Stromal cell of bone marrow (primary cell): ENCODE measurements at regions not wholly inside any gene's neighbourhood (a gene's known extent, or its start where the extent isn't known, plus 50 kb on each side); places are given as distances from the start of the nearest gene placed in this dataset.
"Not testable (repeated sequence)": the region's sequence is repeated elsewhere in the genome, so short reads cannot be mapped to it uniquely, and the experiment has no call there.

Experiments
- DNase-seq: peaks from one replicate; pipeline ENCODE4 v3.0.0-alpha.2; 2012; ENCODE audit warnings: low read depth

DNA sequence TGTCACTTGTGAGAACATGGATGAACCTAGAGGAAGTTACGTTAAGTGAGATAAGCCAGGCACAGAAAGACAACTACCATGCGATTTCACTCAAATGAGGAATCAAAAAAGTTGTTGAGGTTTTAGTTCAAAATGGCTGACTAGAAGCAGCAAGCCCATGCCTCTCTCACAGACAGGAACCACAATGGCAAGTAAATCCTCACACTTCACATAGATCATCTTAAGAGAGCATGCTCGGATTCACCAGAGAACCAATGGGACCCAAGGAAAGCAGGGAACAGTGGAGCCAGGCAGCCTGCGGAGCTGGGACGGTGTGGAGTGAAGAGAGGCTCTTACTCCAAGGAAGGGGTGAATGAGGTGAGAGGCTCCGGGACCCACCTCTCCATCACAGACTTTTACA lies 581.0 kb downstream of the UQCRFS1 start:
- DNase-seq, result no peak

DNA sequence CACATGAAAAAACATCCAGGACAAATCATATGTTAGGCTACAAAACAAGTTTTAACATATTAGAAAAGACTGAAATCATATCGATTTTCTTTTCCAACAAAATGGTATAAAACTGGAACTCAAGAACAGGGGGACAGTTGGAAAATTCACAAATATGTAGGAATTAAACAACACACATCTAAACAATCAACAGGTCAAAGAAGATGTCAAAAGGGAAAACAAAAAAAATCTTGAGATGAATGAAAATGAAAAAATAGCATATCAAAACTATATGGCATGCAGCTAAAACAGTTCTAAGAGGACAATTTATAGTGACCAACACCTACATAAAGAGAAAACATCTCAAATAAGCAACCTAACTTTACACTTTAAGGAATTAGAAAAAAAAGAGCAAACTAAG lies 585.3 kb downstream of the UQCRFS1 start:
- DNase-seq, result no peak

DNA sequence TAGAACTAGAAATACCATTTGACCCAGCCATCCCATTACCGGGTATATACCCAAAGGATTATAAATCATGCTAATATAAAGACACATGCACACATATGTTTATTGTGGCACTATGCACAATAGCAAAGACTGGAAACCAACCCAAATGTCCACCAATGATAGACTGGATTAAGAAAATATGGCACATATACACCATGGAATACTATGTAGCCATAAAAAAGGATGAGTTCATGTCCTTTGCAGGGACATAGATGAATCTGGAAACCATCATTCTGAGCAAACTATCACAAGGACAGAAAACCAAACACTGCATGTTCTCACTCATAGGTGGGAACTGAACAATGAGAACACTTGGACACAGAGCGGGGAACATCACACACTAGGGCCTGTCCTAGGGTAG lies 586.5 kb downstream of the UQCRFS1 start:
- DNase-seq, result not testable (repeated sequence)

DNA sequence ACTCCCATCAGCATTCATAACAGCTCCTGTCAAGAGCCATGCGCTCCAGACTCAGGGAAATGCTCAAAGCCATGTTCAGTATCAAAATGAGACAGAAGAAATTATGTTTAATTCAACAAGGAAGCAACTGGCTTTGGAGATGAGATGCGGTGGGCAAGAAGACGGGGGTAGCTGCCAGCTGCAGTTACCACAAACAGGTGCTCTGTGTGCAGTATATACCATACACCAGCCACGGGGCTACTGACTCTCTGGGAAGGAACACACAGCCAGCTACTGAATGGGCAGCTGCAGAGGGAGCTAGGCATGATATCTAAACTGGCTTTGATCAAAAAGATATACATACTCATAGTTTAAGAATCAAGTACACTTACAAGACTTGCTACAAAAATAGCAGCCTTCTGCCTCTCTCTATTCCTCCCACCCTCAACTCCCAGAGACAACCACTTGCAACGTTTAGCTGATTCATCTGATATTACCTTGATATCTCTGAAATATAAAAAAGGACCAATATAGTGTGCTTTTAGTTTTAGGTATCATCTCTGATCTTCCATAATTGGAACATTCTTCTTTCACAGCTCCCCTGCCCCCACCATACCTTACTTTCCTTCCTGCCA lies 593.0 kb downstream of the UQCRFS1 start:
- no peak for DNase-seq

DNA sequence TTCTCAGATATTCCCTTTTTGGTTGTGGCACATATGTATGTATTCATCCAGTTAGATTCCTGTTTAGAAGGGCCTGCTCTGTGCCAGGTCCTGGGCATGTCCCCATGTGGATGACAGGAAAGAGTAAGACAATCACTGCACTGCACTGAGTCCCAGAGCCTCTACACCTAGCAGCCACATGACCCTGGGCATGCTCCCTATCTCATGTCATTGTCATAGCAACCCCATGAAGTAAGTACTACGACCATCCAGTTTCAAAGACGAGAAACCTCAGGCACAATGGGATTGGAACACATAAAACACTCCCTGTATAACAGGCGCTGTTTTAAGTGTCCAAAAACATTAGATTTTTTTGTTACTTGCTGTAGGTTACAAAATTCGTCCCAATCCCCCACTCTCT lies 594.4 kb downstream of the UQCRFS1 start:
- DNase-seq, result no peak

DNA sequence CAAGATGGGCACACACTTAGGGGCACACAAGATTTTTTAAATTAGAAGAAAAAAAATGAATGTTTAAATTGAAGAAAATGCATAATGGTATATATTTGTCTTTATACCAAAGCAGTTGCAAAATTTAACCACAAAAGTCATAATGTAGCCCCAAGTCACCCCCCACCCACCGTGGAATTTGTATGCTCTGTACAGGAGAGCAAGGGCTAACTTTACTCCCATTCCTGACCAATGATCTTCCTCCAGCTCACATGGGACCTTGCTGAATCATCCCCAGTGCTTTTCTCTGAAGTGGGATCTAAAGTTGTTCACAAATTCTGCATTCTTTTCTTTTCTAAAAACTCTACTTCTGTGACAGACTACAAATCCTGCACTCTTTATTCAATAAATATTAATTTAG lies 597.0 kb downstream of the UQCRFS1 start:
- no peak for DNase-seq

DNA sequence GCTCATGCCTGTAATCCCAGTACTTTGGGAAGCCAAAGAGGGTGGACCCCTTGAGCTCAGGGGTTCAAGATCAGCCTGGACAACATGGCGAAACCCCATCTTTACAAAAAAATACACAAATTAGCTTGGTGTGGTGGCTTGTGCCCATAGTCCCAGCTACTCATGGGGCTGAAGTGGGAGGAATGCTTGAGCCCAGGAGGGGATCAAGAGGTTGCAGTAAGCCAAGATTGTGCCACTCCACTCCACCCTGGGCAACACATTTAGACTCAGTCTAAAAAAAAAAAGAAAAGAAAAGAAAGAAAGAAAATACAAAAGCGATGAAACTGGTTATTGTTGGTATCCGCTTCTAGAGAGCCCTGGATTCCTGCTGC lies 597.4 kb downstream of the UQCRFS1 start:
- DNase-seq, result no peak

DNA sequence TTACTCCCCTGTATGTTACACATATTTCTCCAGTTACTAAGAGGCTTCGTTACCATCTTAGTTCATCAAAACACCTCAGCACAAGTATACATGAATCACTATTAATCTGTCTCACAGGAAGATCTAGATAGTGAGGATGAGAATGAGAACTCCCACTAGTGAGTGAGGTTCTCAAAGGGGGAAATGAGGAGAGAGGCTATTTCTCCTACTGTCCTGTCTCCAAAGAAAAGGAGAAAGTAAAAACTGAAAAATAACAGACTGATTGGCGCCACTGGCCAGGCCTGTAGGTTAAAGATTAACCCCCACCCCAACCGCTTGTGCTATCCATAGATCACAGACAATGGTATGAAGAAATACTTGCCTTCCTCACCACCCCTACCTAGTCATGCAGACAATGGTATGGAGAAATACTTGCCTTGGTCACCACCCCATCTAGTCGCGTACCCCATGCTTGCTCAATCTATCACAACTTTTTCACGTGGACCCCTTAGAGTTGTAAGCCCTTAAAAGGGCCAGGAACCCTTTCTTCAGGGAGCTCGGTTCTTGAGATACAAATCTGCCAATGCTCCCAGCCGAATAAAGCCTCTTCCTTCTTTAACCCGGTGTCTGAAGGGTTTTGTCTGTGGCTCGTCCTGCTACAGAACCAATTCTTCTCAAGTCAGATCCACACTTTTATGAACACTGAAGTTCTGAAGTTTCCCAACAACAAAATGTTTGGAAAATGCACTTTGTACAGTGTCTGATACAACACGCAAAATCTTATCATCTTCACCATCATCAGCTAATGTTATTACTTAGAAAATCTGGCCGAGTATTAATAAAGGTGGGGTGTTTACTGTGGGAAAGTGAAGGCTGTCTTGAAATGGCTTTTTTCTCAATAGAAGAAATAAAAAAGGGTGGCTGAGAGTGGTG lies 598.1 kb downstream of the UQCRFS1 start:
- no peak for DNase-seq

DNA sequence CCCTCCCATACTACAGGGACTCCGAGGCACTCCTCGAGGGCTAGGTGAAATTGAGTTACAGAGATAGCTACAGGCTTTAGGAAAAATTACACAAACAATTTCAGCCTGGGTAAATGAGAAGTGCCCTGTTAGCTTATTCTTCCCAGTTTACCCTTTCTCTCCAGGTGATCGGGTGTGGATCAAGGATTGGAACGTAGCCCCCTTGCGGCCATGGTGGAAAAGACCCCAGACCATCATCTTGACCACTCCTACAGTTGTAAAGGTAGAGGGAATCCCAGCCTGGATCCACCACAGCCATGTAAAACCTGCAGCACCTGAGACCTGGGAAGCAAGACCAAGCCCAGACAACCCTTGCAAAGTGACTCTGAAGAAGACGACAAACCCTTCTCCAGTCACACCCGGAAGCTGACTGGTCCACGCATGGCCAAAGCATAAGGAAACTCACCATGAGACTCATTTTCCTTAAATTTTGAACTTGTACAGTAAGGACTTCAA lies 600.6 kb downstream of the UQCRFS1 start:
- no peak for DNase-seq

DNA sequence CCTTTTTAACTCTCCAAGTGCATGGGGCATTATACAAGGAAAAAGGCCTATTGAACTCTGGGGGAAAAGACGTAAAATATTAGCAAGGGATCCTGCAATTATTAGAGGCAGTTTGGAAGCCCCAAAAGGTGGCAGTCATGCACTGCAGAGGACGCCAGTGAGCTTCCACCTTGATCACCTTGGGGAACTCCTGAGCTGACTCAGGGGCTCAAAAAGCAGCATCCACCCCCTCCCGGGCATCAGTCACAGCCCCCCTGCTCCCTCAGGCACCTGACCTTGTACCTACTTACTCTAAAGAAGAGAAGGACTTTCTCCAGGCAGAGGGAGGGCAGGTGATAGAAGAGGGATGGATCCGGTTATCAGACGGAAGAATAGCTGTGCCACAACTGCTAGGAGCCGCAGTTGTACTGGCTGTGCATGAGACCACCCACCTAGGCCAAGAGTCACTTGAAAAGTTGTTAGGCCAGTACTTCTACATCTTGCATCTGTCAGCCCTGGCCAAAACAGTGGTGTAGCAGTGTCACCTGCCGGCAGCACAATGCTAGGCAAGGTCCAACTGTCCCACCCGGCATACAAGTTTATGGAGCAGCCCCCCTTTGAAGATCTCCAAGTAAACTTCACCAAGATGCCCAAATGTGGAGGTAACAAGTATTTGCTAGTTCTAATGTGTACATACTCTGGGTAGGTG lies 601.6 kb downstream of the UQCRFS1 start:
- not testable (repeated sequence) for DNase-seq

DNA sequence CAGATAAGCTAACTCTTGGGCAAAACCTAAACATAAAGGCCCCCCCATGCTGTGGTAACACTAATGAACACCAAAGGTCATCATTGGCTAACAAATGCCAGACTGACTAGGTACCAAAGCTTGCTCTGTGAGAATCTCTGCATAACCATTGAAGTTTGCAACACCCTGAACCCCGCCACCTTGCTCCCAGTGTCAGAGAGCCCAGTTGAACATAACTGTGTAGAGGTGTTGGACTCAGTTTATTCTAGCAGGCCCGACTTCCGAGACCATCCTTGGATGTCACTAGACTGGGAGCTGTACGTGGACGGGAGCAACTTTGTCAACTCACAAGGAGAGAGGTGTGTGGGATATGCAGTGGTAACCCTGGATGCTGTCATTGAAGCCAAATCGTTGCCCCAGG lies 602.2 kb downstream of the UQCRFS1 start:
- DNase-seq, result no peak

DNA sequence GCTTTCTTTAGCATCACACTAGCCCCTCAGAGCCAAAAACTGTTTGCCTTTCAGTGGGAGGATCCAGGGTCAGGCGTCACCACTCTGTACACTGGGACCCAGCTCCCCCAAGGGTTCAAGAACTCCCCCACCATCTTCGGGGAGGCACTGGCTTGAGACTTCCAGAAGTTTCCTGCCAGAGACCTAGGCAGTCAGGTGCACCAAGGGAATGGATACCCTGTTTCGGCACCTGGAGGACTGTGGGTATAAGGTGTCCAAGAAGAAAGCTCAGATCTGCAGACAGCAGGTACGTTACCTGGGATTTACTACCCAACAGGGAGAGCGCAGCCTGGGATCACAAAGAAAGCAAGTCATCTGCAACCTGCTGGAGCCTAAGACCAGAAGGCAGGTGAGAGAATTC lies 603.0 kb downstream of the UQCRFS1 start:
- no peak for DNase-seq

DNA sequence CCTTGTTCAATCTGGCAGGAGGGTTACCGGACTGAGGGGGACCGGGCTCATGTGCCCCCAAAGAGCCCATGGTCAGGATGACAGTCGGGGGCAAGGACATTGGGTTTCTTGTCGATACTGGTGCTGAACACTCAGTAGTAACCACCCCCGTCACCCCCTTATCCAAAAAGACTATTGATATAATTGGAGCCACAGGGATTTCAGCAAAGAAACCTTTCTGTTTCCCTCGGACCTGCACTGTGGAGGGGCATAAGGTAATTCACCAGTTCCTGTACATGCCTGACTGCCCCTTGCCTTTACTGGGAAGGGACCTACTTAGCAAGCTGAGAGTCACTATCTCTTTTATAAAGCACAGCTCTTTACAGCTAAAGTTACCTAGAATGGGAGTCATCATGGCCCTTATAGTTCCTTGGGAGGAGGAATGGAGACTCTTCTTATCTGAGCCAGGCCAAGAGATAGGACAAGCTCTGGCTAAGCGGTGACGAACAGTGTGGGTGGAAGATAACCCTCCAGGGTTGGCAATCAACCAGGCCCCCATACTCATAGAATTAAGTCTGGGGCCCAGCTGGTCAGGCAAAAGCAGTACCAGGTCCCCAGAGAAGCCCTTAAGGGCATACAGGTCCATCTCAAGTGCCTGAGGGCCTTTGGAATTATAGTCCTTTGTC lies 603.7 kb downstream of the UQCRFS1 start:
- DNase-seq, result no peak

DNA sequence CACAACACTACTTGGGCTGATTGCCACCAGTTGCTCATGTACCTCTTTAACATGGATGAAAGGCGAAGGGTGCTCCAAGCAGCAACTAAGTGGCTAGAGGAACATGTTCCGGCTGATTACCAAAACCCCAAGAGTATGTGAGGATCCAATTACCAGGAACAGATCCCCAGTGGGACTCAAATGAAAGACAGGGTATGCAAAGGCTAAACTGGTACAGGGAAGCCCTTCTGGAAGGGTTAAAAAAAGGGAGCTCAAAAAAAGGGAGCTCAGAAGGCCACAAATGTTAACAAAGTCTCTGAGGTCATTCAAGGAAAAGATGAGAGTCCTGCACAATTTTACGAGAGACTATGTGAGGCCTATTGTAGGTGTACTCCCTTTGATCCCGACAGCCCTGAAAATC lies 604.7 kb downstream of the UQCRFS1 start:
- DNase-seq, result no peak

DNA sequence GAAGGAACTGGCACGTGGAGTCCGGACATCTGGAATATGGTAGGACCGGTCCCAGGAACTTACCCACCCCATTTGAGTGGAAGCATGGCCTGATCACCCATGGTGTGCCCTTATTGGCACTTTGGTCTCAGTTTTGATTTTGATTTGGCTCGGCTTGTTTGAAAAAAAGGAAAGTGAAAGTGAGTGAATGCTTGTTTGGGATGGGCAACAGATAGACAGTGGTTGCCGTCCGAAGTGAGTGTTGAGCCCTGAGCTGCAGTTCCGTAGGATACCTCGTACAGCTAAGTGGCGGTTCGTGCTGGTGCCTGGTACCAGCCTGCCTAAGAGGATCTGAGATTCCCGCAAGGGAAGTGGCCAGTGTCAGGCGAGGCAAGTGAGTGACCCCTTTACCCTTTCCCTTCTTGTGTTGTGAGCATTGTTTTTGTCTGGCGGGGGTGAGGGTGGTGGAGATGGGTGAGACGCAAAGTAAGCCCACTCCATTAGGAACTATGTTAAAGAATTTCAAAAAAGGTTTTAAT lies 605.8 kb downstream of the UQCRFS1 start:
- DNase-seq, result no peak

DNA sequence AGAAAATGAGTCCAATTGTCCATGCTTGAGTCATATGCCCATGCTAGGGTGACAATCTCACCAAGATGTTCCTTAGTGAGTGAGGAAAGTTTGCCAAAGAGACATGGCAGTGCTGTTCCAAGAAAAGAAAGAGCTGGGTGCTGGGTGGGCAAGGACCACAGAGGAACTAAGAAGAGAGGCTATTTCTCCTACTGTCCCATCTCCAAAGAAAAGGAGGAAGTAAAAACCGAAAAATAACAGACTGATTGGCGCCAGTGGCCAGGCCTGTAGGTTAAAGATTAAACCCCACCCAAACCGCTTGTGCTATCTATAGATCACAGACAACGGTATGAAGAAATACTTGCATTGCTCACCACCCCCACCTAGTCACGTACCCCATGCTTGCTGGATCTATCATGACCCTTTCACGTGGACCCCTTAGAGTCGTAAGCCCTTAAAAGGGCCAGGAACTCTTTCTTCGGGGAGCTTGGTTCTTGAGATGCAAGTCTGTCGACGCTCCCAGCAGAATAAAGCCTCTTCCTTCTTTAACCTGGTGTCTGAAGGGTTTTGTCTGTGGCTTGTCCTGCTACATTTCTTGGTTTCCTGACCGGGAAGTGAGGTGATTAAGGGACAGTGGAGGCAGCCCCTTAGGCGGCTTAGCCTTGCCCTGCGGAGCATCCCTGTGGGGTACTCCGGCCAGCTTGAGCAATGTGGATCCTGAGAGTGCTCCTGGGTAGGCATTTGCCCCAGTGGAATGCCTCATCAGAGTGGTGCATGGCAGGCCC lies 606.5 kb downstream of the UQCRFS1 start:
- no peak for DNase-seq

DNA sequence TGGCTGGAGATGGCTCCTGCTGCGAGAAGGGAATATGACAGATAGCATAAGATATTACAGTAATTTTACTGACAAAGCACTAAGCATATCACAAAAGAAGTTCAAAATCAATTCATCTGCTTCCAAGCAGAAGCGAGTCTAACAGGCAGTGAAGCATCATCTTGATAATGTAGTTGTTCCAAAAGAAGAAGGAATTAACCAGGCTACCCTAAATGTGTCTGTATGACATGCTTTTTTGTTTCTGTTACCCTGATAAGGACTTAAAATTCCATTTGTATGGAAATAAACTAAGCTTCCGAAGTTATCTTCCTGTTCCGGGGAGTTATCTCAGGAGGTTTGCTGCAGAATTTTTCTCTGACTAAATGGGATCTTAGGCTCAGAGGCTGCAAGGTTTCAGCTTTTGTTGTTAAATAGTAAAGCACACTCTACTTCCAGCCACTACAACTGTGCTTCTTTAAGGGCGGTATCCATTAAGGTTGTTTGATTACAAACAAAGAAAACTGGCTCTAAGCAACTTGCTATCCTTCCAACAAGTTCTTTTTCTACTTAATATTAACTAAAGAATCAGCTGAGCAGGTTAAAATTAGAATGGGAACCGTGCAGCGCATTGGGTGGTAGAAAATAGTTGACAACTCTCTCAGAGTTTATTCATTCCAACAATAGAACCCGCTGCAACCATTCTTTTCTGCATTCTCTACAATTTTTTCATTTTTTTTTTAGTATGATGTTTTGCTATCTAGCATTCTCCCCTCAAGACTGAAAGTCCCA lies 607.3 kb downstream of the UQCRFS1 start:
- no peak for DNase-seq

DNA sequence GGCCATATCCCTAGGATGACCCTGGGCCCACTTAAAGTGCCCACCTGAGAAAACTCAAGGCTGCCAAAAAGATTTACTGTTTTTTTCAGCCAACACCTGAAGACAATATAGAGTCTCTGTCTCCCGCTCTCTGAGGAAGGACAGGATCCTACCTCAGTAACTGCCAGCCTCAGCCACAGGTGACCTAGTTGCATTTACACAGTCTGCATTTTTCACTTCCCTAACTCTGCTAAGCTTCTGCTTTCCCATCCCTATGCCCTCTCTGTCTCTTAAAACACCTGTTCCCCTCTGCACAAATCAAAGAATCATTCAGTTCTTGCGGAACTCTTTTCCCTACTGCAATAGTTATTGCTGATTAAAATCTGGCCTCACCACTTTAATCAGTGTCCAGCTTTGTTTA lies 609.5 kb downstream of the UQCRFS1 start:
- DNase-seq, result no peak

DNA sequence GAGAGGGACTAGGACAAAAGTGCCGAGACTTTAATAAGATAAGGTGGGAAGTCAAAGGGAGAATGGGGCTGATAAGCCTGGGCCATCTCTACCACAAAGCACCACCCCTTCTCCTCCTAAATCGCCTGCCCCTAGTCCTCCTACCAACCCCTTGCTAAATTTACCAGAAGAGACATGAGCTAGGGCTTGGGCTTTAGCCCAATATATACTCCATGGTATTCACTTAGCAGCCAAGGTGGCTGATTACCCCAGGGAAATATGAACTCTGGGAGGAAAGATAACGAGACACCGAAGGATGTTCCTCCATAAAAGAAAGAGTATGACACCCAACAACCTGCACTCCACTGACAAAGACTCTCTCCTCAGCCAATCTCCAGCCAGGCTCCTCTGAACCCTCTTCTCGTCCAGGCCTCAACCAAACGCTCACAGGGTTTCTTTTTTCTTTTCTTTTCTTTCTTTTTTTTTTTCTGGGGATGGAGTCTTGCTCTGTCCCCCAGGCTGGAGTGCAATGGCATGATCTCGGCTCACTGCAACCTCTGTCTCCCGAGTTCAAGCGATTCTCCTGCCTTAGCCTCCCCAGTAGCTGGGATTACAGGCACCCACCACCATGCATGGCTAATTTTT lies 610.2 kb downstream of the UQCRFS1 start:
- no peak for DNase-seq
